AG09319 (cell line): ENCODE measurements at regions not wholly inside any gene's neighbourhood (a gene's known extent, or its start where the extent isn't known, plus 50 kb on each side); places are given as distances from the start of the nearest gene placed in this dataset.
A peak's percentile ranks its signal among the peaks of the same experiment; 100 is the strongest.

Experiments used
- DNase-seq: peaks from one replicate; pipeline ENCODE4 v3.0.0-alpha.2; 2010; ENCODE audit warnings: low read depth; ENCODE audit errors: extremely low read depth
- CTCF ChIP-seq: IDR thresholded peaks from 2 replicates; pipeline ENCODE4 v1.5.1; 2011; ENCODE audit warnings: low read depth, mild to moderate bottlenecking, inconsistent platforms, low read length, moderate library complexity

GRCh38 chr11:32307913-32308312 is 127.4 kb downstream of the WT1 start:
- no peak for DNase-seq
- no peak for TF ChIP-seq CTCF

GRCh38 chr11:32309530-32310213 is 125.7 kb downstream of the WT1 start:
- TF ChIP-seq CTCF, result no peak
- DNase-seq, result no peak

DNA sequence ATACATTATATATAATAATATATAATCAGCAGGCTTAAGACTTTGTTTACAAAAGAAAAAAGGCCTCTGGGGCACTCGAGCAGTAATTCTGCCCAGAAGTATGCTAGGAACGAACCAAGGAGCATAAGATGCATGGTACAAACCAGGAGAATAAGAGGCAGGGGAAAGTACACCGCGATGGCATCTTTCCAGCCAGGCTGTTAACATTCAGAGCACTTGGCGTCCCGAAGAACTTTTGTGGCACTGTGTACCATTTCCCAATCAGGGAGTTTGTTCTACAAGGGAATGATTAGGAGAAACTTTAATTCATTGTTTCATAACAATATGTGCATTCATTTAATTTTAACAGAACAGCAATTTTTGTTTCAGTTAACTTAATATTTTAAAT is 125.1 kb downstream of the WT1 start:
- DNase-seq, result no peak
- TF ChIP-seq CTCF, result no peak

DNA sequence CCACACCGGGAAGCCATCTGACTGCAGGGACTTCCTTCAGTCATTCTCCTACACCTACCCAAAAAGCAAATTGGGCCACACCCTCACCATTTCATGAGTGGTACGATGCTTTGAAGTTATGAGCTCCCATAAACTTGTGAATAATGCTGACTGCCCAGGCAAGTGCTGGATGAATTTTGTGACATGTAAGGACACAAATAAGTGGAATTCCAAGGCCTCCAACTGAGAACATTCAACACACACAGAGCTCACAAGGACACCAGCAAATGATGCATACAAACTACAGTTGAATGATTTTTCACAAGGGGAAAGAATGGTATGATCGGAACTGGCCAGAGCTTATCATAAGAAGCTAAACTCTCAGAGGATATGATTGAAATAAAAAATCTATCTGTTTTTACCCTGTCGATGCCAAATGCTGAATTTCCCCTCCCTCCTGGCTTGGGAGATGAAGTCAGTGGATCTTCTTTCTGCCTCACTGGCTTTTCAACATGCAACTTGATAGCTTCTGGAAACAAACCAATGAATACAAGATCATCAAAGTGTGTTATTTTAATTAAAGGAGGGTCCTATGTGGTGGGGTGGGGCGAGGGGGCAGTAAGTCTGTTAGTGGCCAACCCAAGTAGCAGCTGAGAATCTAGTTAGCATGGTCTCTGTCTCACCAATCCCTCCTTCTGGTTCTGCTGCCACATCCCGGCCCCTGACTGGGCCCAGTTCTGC is 123.8 kb downstream of the WT1 start:
- DNase-seq, result no peak

DNA sequence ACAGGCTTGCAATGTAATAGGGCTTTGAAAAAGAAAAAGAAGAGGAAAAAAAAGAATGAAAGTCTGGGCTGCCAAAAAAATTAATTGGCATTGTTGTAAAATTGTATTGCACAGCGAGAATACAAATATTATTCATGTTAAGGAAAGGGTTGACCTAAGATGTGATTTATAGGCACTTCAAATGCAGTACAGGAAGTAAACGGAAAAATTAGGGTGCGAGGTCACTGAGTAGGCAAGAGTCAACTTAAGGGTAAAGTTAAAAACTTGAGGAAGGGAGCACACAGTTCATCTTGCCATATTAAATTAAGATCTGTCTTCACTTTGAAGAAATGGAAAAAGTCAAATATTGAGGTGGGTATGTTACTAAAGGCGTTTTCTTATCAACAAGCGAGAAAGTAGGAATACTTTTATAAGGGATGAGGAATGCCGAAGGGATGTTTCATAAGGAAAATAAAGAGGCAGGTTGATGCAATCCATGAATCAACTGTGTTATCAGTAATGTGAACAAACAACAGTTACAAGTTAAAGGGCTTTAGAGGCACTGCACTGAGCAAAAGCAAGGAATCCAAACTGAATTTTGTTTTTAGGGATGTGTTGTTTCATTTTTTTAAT is 123.0 kb downstream of the WT1 start:
- no peak for TF ChIP-seq CTCF
- DNase-seq, result no peak

More for the DNA sequence above, 123.8 kb downstream of the WT1 start:
- no peak for TF ChIP-seq CTCF

DNA sequence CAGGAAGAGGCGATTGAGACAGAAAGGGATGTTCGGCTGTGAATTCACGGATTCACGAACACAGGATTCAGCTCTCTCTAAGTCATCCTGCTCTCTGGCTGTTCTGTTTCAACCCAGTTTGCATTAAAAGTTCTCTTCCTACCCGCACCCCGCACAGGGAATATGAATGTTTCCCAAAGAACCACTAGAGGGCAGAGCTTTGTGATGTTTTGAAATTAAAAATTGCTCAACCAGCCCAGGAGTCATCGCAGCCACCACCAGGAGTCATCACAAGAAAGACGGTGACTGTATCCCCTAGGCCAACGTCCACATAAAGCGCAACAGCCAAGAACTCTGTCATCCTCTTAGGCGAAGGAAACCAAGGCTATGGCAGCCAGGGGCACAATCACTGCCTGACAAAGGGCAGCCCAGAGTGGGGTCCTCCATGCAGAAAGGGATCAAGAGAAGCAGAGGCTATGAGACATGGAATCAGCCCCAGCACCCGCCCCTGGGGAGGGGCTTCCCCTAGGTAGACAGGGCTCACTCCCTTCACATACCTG is 122.4 kb downstream of the WT1 start:
- no peak for DNase-seq
- TF ChIP-seq CTCF, result peak; percentile 42

GRCh38 chr11:32313477-32313876 is 121.9 kb downstream of the WT1 start:
- no peak for DNase-seq
- no peak for TF ChIP-seq CTCF
